Thyroid gland (tissue), 4 donors: ENCODE measurements at regions not wholly inside any gene's neighbourhood (a gene's known extent, or its start where the extent isn't known, plus 50 kb on each side); places are given as distances from the start of the nearest gene placed in this dataset.

ENCODE experiments used
- POLR2A ChIP-seq, 2 donors: fragments of 450-650 bp; IDR thresholded peaks; one replicate each; pipeline ENCODE4 v1.6.1; 2017; ENCODE audit warnings: antibody characterized with exemption in 2 of 2, mild to moderate bottlenecking in 2 of 2, moderate library complexity in 1 of 2
- TF ChIP-seq, protein P1 (sequence below), 6 experiments: fragments of 200-600 bp in 3 of 6; fragments of 450-650 bp in 3 of 6; sonication (generic) in 3 of 6; IDR thresholded peaks; one replicate each; pipeline ENCODE4 v1.5.1; 2016 to 2019; ENCODE audit warnings: antibody characterized with exemption in 6 of 6, mild to moderate bottlenecking in 2 of 6, inconsistent platforms in 1 of 6, moderate library complexity in 1 of 6

DNA sequence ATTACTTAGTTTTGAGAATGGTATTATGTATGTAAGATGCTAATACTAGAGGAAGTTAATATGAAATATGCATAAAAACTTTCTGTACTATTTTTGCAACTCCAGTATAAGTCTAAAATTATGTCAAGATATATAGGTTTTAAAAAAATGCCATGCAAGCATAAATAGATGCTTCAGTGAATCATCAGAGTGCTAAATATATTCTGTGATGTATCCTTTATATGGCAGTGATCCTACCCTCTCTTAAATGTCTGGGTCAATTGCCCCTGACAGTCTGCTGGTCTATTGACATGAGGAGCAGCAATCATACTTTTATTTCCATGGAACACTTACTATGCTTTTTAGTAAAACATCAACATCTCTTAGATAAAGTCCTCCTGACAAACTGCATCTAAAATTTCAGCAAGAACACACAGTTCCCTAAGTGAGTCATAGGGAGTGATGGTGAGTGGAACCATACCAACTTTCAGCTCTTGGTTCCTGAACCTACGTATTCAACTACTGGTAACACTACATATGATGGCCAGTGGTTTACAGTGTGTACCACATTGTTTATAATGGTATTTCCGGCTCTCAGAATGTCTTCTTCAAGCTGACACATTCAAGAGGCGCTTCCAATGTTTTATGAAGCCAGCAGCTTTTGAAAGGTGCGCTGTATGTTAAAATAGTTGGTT lies 928.7 kb upstream of the GJE1 start:
- TF ChIP-seq, protein P1, sequence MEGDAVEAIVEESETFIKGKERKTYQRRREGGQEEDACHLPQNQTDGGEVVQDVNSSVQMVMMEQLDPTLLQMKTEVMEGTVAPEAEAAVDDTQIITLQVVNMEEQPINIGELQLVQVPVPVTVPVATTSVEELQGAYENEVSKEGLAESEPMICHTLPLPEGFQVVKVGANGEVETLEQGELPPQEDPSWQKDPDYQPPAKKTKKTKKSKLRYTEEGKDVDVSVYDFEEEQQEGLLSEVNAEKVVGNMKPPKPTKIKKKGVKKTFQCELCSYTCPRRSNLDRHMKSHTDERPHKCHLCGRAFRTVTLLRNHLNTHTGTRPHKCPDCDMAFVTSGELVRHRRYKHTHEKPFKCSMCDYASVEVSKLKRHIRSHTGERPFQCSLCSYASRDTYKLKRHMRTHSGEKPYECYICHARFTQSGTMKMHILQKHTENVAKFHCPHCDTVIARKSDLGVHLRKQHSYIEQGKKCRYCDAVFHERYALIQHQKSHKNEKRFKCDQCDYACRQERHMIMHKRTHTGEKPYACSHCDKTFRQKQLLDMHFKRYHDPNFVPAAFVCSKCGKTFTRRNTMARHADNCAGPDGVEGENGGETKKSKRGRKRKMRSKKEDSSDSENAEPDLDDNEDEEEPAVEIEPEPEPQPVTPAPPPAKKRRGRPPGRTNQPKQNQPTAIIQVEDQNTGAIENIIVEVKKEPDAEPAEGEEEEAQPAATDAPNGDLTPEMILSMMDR (IDR thresholded peaks at IDR 0.05): no peak
- no peak for TF ChIP-seq POLR2A (IDR thresholded peaks at IDR 0.05)
